ENCODE measurements at regions not wholly inside any gene's neighbourhood (a gene's known extent, or its start where the extent isn't known, plus 50 kb on each side); places are given as distances from the start of the nearest gene placed in this dataset.

GRCh38 chr5:51829230-51829629 lies 446.0 kb downstream of the ISL1 start:
- no peak for TF ChIP-seq CTCF (IDR thresholded peaks at IDR 0.05; ENCODE audit: insufficient read depth, low read depth, low read length, missing control alignments)
- peak; percentile 92 for DNase-seq (ENCODE audit: low read depth)
- no peak overlapping the region for H3K4me3 ChIP-seq (ENCODE audit: low read length)

- peak; percentile 44 for DNase-seq (ENCODE audit: low read depth)
- no peak overlapping the region for H3K4me3 ChIP-seq (ENCODE audit: low read length)
- no peak for TF ChIP-seq CTCF (IDR thresholded peaks at IDR 0.05; ENCODE audit: insufficient read depth, low read depth, low read length, missing control alignments)
Measured at GRCh38 chr5:51829691-51830090, 446.4 kb downstream of the ISL1 start.

- no peak for TF ChIP-seq CTCF (IDR thresholded peaks at IDR 0.05; ENCODE audit: insufficient read depth, low read depth, low read length, missing control alignments)
- no peak for DNase-seq (ENCODE audit: low read depth)
- H3K4me3 ChIP-seq (ENCODE audit: low read length): no peak overlapping the region
Measured at GRCh38 chr5:51832934-51833470, 449.8 kb downstream of the ISL1 start.

- TF ChIP-seq CTCF (IDR thresholded peaks at IDR 0.05; ENCODE audit: insufficient read depth, low read depth, low read length, missing control alignments): no peak
- H3K4me3 ChIP-seq (ENCODE audit: low read length): no peak overlapping the region
- no peak for DNase-seq (ENCODE audit: low read depth)
Measured at GRCh38 chr5:51838459-51838858, 455.2 kb downstream of the ISL1 start.

GRCh38 chr5:51843893-51844292 lies 460.6 kb downstream of the ISL1 start:
- DNase-seq (ENCODE audit: low read depth): no peak
- H3K4me3 ChIP-seq (ENCODE audit: low read length): no peak overlapping the region
- TF ChIP-seq CTCF (IDR thresholded peaks at IDR 0.05; ENCODE audit: insufficient read depth, low read depth, low read length, missing control alignments): no peak

GRCh38 chr5:51846015-51846414 lies 462.8 kb downstream of the ISL1 start:
- TF ChIP-seq CTCF (IDR thresholded peaks at IDR 0.05; ENCODE audit: insufficient read depth, low read depth, low read length, missing control alignments): no peak
- peak; percentile 70 for DNase-seq (ENCODE audit: low read depth)
- H3K4me3 ChIP-seq (ENCODE audit: low read length): no peak overlapping the region

- no peak overlapping the region for H3K4me3 ChIP-seq (ENCODE audit: low read length)
- no peak for TF ChIP-seq CTCF (IDR thresholded peaks at IDR 0.05; ENCODE audit: insufficient read depth, low read depth, low read length, missing control alignments)
- DNase-seq (ENCODE audit: low read depth): no peak
Measured at GRCh38 chr5:51859624-51860023, 476.4 kb downstream of the ISL1 start.

Data from epithelial cell of esophagus (primary cell).